Neural cell (in vitro differentiated cells): ENCODE measurements at regions not wholly inside any gene's neighbourhood (a gene's known extent, or its start where the extent isn't known, plus 50 kb on each side); places are given as distances from the start of the nearest gene placed in this dataset.

ENCODE experiments used
- H2AFZ ChIP-seq: fragments of 200-600, 300-800 bp; sonication (generic), shearing (Covaris generic); 2 replicates; pipeline ENCODE4 v1.6.0; 2014; ENCODE audit warnings: low read depth, mild to moderate bottlenecking, antibody characterized with exemption, low read length, moderate library complexity
- H3F3A ChIP-seq: fragments of 200-600 bp; shearing (Covaris generic); 2 replicates; pipeline ENCODE4 v1.6.1; 2016; ENCODE audit warnings: mild to moderate bottlenecking, moderate library complexity, mixed read lengths, antibody characterized with exemption, low read length; ENCODE audit not compliant: insufficient read depth, poor library complexity, severe bottlenecking
- H3K27ac ChIP-seq: fragments of 200-600, 300-800 bp; sonication (generic), shearing (Covaris generic); 2 replicates; pipeline ENCODE4 v1.5.1; 2014; ENCODE audit warnings: mild to moderate bottlenecking, low read length, moderate library complexity
- H3K27me3 ChIP-seq: fragments of 300-800, 200-600 bp; sonication (generic), shearing (Covaris generic); 2 replicates; pipeline ENCODE4 v1.6.0; 2014; ENCODE audit warnings: mild to moderate bottlenecking, low read depth, low read length, moderate library complexity; ENCODE audit not compliant: insufficient read depth
- H3K36me3 ChIP-seq: fragments of 300-800, 200-600 bp; sonication (generic), shearing (Covaris generic); 2 replicates; pipeline ENCODE4 v1.5.1; 2014; ENCODE audit warnings: mild to moderate bottlenecking, antibody characterized with exemption, low read length, moderate library complexity; ENCODE audit not compliant: insufficient read depth
- H3K4me2 ChIP-seq: fragments of 300-800, 200-600 bp; sonication (generic), shearing (Covaris generic); 2 replicates; pipeline ENCODE4 v1.6.0; 2014; ENCODE audit warnings: mild to moderate bottlenecking, low read length
- H3K4me3 ChIP-seq: fragments of 300-800, 200-600 bp; sonication (generic), shearing (Covaris generic); 2 replicates; pipeline ENCODE4 v1.5.1; 2014; ENCODE audit warnings: mild to moderate bottlenecking, low read length, moderate library complexity
- H3K79me2 ChIP-seq: fragments of 200-600 bp; shearing (Covaris generic); replicated peaks from 2 replicates; pipeline ENCODE4 v1.6.0; 2014; ENCODE audit warnings: mild to moderate bottlenecking, low read length, moderate library complexity; ENCODE audit not compliant: insufficient read depth
- H3K9ac ChIP-seq: fragments of 300-800, 200-600 bp; sonication (generic), shearing (Covaris generic); 2 replicates; pipeline ENCODE4 v1.6.1; 2016; ENCODE audit warnings: mild to moderate bottlenecking, low read length, mixed read lengths
- H3K9me2 ChIP-seq: fragments of 200-600 bp; shearing (Covaris generic); 2 replicates; pipeline ENCODE4 v1.6.1; 2016; ENCODE audit warnings: mild to moderate bottlenecking, low read length, mixed read lengths; ENCODE audit not compliant: insufficient read depth
- H3K9me3 ChIP-seq: fragments of 200-600, 300-800 bp; sonication (generic), shearing (Covaris generic); 2 replicates; pipeline ENCODE4 v1.6.1; 2016; ENCODE audit warnings: mild to moderate bottlenecking, mixed run types, low read length, moderate library complexity, mixed read lengths
- H4K20me1 ChIP-seq: fragments of 200-600 bp; shearing (Covaris generic); 2 replicates; pipeline ENCODE4 v1.6.1; 2016; ENCODE audit warnings: mild to moderate bottlenecking, mixed run types; ENCODE audit not compliant: insufficient read depth
- EP300 ChIP-seq: fragments of 450-650 bp; conservative IDR thresholded peaks from 2 replicates; pipeline ENCODE4 v1.6.1; 2014; ENCODE audit warnings: antibody characterized with exemption, mild to moderate bottlenecking, moderate library complexity; ENCODE audit not compliant: poor library complexity, severe bottlenecking
- EZH2 ChIP-seq: fragments of 200-600, 300-800 bp; shearing (Covaris generic), sonication (generic); IDR thresholded peaks from 2 replicates; pipeline ENCODE4 v1.6.1; 2014; ENCODE audit warnings: antibody characterized with exemption, low read length, borderline replicate concordance, mild to moderate bottlenecking; ENCODE audit not compliant: insufficient read depth, poor library complexity, severe bottlenecking
- MXI1 ChIP-seq: fragments of 450-650 bp; conservative IDR thresholded peaks from 2 replicates; pipeline ENCODE4 v1.6.1; 2014; ENCODE audit warnings: antibody characterized with exemption, mild to moderate bottlenecking; ENCODE audit not compliant: poor library complexity, severe bottlenecking
- POLR2AphosphoS5 ChIP-seq: IDR thresholded peaks from 2 replicates; pipeline ENCODE4 v1.6.1; 2012
- RAD21 ChIP-seq: fragments of 450-650 bp; conservative IDR thresholded peaks from 2 replicates; pipeline ENCODE4 v1.6.1; 2014; ENCODE audit warnings: antibody characterized with exemption, mild to moderate bottlenecking, moderate library complexity
- REST ChIP-seq: IDR thresholded peaks from 2 replicates; pipeline ENCODE4 v1.6.1; 2012; ENCODE audit warnings: borderline replicate concordance
- SMC3 ChIP-seq: fragments of 450-650 bp; conservative IDR thresholded peaks from 2 replicates; pipeline ENCODE4 v1.6.1; 2014; ENCODE audit warnings: antibody characterized with exemption, mild to moderate bottlenecking, moderate library complexity; ENCODE audit not compliant: poor library complexity
- TAF1 ChIP-seq: IDR thresholded peaks from 2 replicates; pipeline ENCODE4 v1.6.1; 2012; ENCODE audit warnings: low read depth
- TF ChIP-seq, protein P1 (sequence below): fragments of 450-650 bp; IDR thresholded peaks from 2 replicates; pipeline ENCODE4 v1.5.1; 2014; ENCODE audit warnings: antibody characterized with exemption, mild to moderate bottlenecking, moderate library complexity; ENCODE audit not compliant: poor library complexity, severe bottlenecking

GRCh38 chr4:138702190-138702824 is 313.3 kb upstream of the NOCT start:
- TF ChIP-seq REST, result no peak
- no peak for TF ChIP-seq EZH2
- Histone ChIP-seq H4K20me1 (no peaks in the 10 kb centered on the region), H3K4me3 (no peak overlapping the region), H2AFZ (no peak overlapping the region), H3K9ac (no peak overlapping the region), H3K27me3 (no peaks in the 10 kb centered on the region), H3K9me3 (no peaks in the 10 kb centered on the region), H3K4me2 (no peak overlapping the region), H3K79me2 (no peaks in the 10 kb centered on the region), H3K36me3 (no peaks in the 10 kb centered on the region), H3F3A (no peaks in the 10 kb centered on the region), H3K27ac (no peak overlapping the region), H3K9me2 (no peaks in the 10 kb centered on the region)

DNA sequence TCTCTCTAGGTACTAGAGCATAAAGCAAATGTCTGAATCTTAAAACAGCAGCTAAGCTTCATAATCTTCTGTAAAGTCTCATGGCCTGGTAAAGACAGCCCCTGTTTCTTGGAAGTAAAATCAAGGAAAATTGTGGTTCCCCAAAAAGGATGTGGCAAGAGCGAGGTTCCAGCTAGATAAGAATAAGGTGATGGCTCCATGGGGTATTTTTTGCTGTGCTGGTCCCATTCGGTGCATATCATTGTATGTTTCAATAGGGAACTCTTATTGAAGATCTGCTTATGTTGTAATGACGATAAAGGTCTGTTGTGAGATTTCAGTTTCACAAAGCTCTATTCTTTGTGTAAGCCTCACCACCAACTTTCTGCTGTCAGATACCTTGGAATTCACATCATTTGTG is 316.9 kb upstream of the NOCT start:
- Histone ChIP-seq H3K27me3 (no peaks in the 10 kb centered on the region), H3K27ac (no peak overlapping the region), H3K9me2 (no peaks in the 10 kb centered on the region), H3K9ac (no peak overlapping the region), H3K79me2 (no peaks in the 10 kb centered on the region), H4K20me1 (no peaks in the 10 kb centered on the region), H2AFZ (no peak overlapping the region), H3K4me2 (no peak overlapping the region), H3K36me3 (no peaks in the 10 kb centered on the region), H3K9me3 (no peaks in the 10 kb centered on the region), H3K4me3 (no peak overlapping the region), H3F3A (no peaks in the 10 kb centered on the region)
- TF ChIP-seq TAF1 (no peak), RAD21 (no peak), EZH2 (no peak), REST (no peak), SMC3 (no peak), EP300 (no peak), MXI1 (no peak), POLR2AphosphoS5 (no peak)
- TF ChIP-seq, protein P1, sequence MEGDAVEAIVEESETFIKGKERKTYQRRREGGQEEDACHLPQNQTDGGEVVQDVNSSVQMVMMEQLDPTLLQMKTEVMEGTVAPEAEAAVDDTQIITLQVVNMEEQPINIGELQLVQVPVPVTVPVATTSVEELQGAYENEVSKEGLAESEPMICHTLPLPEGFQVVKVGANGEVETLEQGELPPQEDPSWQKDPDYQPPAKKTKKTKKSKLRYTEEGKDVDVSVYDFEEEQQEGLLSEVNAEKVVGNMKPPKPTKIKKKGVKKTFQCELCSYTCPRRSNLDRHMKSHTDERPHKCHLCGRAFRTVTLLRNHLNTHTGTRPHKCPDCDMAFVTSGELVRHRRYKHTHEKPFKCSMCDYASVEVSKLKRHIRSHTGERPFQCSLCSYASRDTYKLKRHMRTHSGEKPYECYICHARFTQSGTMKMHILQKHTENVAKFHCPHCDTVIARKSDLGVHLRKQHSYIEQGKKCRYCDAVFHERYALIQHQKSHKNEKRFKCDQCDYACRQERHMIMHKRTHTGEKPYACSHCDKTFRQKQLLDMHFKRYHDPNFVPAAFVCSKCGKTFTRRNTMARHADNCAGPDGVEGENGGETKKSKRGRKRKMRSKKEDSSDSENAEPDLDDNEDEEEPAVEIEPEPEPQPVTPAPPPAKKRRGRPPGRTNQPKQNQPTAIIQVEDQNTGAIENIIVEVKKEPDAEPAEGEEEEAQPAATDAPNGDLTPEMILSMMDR, result no peak
